GM18519 (cell line): ENCODE measurements at regions not wholly inside any gene's neighbourhood (a gene's known extent, or its start where the extent isn't known, plus 50 kb on each side); places are given as distances from the start of the nearest gene placed in this dataset.

ENCODE experiments used
- ATAC-seq: cut with Tn5 transposase; IDR thresholded peaks from one replicate; pipeline ENCODE4 v1.9.1; 2021; ENCODE audit warnings: mild to moderate bottlenecking, moderate library complexity; ENCODE audit not compliant: unreplicated experiment, low FRiP score

- ATAC-seq, result no peak
Observed at GRCh38 chr18:24530630-24531111, 70.2 kb downstream of the HRH4 start.

GRCh38 chr18:24534271-24534670, 73.8 kb downstream of the HRH4 start:
- ATAC-seq, result no peak

- no peak for ATAC-seq
Observed at GRCh38 chr18:24534737-24535136, 74.3 kb downstream of the HRH4 start.

GRCh38 chr18:24535527-24536295, 75.3 kb downstream of the HRH4 start:
- no peak for ATAC-seq

GRCh38 chr18:24536326-24536725, 75.9 kb downstream of the HRH4 start:
- ATAC-seq, result no peak

- ATAC-seq, result no peak
Observed at GRCh38 chr18:24536834-24537233, 76.4 kb downstream of the HRH4 start.

GRCh38 chr18:24538414-24539264, 78.2 kb downstream of the HRH4 start:
- ATAC-seq, result no peak

- ATAC-seq, result no peak
Observed at GRCh38 chr18:24539866-24540617, 79.6 kb downstream of the HRH4 start.

- no peak for ATAC-seq
Observed at GRCh38 chr18:24540896-24541295, 80.5 kb downstream of the HRH4 start.

- no peak for ATAC-seq
Observed at GRCh38 chr18:24543086-24543794, 82.8 kb downstream of the HRH4 start.

- no peak for ATAC-seq
Observed at GRCh38 chr18:24543795-24544498, 83.5 kb downstream of the HRH4 start.

- ATAC-seq, result no peak
Observed at GRCh38 chr18:24544949-24545348, 84.5 kb downstream of the HRH4 start.

- ATAC-seq, result no peak
Observed at GRCh38 chr18:24545651-24546050, 85.2 kb downstream of the HRH4 start.

- ATAC-seq, result no peak
Observed at GRCh38 chr18:24546307-24546706, 85.9 kb downstream of the HRH4 start.

GRCh38 chr18:24548583-24548982, 88.1 kb downstream of the HRH4 start:
- ATAC-seq, result no peak

- ATAC-seq, result no peak
Observed at GRCh38 chr18:24552218-24552617, 91.8 kb downstream of the HRH4 start.

GRCh38 chr18:24553571-24554285, 93.3 kb downstream of the HRH4 start:
- ATAC-seq, result no peak

- no peak for ATAC-seq
Observed at GRCh38 chr18:24558403-24558802, 98.0 kb downstream of the HRH4 start.

- no peak for ATAC-seq
Observed at GRCh38 chr18:24559526-24559925, 99.1 kb downstream of the HRH4 start.
